SK-N-MC (cell line): ENCODE measurements at regions not wholly inside any gene's neighbourhood (a gene's known extent, or its start where the extent isn't known, plus 50 kb on each side); places are given as distances from the start of the nearest gene placed in this dataset.

Experiments
- EZH2 ChIP-seq: fragments of 200-600 bp; sonication (generic); IDR thresholded peaks from one replicate; pipeline ENCODE4 v1.6.1; 2017; ENCODE audit warnings: antibody characterized with exemption
- POLR2AphosphoS5 ChIP-seq: IDR thresholded peaks from 2 replicates; pipeline ENCODE4 v1.6.1; 2012; ENCODE audit warnings: mild to moderate bottlenecking, low read depth, low read length, borderline replicate concordance

DNA sequence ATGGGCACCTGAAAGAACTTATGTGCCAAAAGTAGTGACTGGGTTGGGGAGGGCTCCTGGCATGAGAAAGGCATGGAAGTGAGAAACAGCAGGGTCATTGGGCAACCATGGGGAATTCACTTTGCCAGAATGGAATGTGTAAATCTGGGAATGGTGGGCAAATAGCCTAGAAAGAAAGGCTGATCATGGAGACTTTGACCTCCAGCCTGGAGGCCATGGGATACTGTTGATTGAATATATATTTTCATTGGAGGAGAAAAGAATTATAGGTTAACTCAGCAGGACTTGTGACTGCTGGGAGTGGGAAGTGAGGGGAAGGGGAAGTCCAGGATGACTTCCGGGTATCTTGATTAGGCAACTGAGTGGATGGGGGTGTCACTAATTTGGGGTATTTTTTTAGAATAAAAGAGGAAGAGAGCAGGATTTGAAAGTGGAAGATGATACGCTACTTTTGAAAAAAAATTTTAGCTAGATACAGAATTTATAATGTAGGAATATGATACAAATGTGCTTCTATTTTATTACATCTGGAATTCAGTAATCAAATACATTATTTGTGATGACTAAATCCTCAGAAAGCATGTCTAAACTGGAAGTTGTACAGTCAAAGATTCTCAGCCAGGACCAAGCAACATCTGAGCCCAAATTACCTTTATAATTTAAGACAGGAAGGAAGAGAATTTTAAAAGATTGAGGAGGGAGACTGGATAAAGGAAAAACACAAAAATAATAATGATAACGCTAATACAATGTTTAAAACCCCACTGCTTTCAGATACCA, 116.2 kb downstream of the GATA6 start:
- TF ChIP-seq EZH2 = no peak
- TF ChIP-seq POLR2AphosphoS5 = no peak
